ENCODE measurements at regions not wholly inside any gene's neighbourhood (a gene's known extent, or its start where the extent isn't known, plus 50 kb on each side); places are given as distances from the start of the nearest gene placed in this dataset.
"Not testable (repeated sequence)": the region's sequence is repeated elsewhere in the genome, so short reads cannot be mapped to it uniquely, and the experiment has no call there.

DNA sequence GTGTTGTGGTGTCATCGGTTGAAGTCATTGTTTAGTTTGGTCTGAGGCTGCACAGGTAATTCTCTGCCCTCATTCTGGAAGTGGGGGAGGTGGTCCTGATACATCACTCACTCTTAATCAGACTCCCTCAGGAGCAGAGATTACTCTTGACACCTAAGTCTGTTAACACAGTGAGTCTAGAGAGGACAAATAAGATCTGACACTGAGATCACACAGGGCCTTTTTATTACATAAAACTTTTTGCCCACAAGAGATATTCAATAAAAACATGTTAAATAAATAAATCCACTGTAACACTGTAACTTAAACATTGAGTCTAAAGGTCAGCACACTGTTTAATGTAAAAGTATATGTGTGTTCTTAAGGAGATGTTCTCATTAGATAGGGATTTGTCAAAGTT lies 57.1 kb upstream of the MBNL1 start:
- TF ChIP-seq, protein P1, sequence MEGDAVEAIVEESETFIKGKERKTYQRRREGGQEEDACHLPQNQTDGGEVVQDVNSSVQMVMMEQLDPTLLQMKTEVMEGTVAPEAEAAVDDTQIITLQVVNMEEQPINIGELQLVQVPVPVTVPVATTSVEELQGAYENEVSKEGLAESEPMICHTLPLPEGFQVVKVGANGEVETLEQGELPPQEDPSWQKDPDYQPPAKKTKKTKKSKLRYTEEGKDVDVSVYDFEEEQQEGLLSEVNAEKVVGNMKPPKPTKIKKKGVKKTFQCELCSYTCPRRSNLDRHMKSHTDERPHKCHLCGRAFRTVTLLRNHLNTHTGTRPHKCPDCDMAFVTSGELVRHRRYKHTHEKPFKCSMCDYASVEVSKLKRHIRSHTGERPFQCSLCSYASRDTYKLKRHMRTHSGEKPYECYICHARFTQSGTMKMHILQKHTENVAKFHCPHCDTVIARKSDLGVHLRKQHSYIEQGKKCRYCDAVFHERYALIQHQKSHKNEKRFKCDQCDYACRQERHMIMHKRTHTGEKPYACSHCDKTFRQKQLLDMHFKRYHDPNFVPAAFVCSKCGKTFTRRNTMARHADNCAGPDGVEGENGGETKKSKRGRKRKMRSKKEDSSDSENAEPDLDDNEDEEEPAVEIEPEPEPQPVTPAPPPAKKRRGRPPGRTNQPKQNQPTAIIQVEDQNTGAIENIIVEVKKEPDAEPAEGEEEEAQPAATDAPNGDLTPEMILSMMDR (IDR thresholded peaks at IDR 0.05; ENCODE audit: low read depth, low read length): no peak
- DNase-seq (ENCODE audit: low read depth, low spot score): no peak
- no peak overlapping the region for H3K4me3 ChIP-seq (ENCODE audit: low read depth, low read length)
- in situ Hi-C loops (cut with HindIII; ENCODE audit: low sequenced_read_pairs): no loop called here

GRCh38 chr3:152213203-152213602 lies 55.5 kb upstream of the MBNL1 start:
- TF ChIP-seq, protein P1 (IDR thresholded peaks at IDR 0.05; ENCODE audit: low read depth, low read length): no peak
- no peak overlapping the region for H3K4me3 ChIP-seq (ENCODE audit: low read depth, low read length)
- DNase-seq (ENCODE audit: low read depth, low spot score): no peak
- in situ Hi-C loops (cut with HindIII; ENCODE audit: low sequenced_read_pairs): no loop called here

DNA sequence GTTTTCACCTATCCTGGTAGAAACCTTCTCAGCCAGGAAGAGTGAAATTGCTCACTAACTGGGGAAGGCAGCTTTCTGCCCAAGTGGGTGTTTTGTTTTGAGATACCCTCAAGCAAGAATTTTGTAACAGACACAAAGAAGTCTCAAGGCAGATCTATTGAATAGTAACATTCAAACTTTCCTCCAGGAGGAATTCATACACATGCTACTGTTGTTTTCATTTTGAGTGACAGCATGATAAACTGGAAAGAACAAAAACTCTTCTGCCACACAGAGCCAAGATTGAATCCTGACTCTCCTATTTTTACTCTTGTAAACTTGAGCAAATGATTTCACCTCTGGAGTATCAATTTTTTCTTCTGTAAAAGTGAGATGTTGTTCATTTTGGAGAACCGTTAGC lies 54.8 kb upstream of the MBNL1 start:
- in situ Hi-C loops (cut with HindIII; ENCODE audit: low sequenced_read_pairs): no loop called here
- TF ChIP-seq, protein P1 (IDR thresholded peaks at IDR 0.05; ENCODE audit: low read depth, low read length): no peak
- H3K4me3 ChIP-seq (ENCODE audit: low read depth, low read length): no peak overlapping the region
- DNase-seq (ENCODE audit: low read depth, low spot score): no peak

DNA sequence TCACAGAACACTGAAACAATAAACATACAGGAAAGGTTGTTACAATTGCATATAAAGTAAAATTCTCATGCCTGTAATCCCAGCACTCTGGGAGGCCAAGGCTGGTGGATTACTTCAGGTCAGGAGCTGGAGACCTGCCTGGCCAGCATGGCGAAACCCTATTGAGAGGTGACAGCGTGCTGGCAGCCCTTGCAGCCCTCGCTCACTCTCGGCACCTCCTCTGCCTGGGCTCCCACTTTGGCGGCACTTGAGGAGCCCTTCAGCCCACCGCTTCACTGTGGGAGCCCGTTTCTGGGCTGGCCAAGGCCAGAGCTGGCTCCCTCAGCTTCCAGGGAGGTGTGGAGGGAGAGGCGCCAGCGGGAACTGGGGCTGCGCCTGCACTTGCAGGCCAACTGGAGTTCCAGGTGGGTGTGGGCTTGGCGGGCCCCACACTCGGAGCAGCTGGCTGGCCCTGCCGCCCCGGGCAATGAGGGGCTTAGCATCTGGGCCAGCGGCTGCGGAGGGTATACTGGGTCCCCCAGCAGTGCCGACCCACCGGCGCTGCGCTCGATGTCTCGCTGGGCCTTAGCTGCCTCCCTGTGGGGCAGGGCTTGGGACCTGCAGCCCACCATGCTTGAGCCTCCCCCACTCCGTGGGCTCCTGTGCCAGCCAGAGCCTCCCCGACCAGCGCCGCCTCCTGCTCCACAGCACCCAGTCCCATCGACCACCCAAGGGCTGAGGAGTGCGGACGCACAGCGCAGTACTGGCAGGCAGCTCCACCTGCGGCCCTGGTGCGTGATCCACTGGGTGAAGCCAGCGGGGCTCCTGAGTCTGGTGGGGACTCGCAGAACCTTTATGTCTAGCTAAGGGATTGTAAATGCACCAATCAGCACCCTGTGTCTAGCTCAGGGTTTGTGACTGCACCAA lies 51.5 kb upstream of the MBNL1 start:
- in situ Hi-C loops (cut with HindIII; ENCODE audit: low sequenced_read_pairs); H3K4me3 ChIP-seq (ENCODE audit: low read depth, low read length); DNase-seq (ENCODE audit: low read depth, low spot score): not testable (repeated sequence)

- TF ChIP-seq, protein P1 (IDR thresholded peaks at IDR 0.05; ENCODE audit: low read depth, low read length): no peak
- in situ Hi-C loops (cut with HindIII; ENCODE audit: low sequenced_read_pairs): no loop called here
- no peak for DNase-seq (ENCODE audit: low read depth, low spot score)
- H3K4me3 ChIP-seq (ENCODE audit: low read depth, low read length): no peak overlapping the region
Observed at GRCh38 chr3:152218602-152219001, 50.1 kb upstream of the MBNL1 start.

All from astrocyte of the spinal cord (primary cell).